ENCODE measurements at regions not wholly inside any gene's neighbourhood (a gene's known extent, or its start where the extent isn't known, plus 50 kb on each side); places are given as distances from the start of the nearest gene placed in this dataset.

- Histone ChIP-seq H3K9me3 (no peaks in the 10 kb centered on the region), H3K27ac (no peak overlapping the region), H3K36me3 (no peaks in the 10 kb centered on the region), H3K4me3 (no peak overlapping the region), H3K27me3 (peaks cover 4% of the 10 kb centered on the region), H3K4me1 (no peaks in the 10 kb centered on the region)
- no peak for DNase-seq (ENCODE audit: low spot score in 2 of 2)
- WGBS: 98% methylated on average over 9 of the region's 9 CpGs
- TF ChIP-seq EP300 (IDR thresholded peaks at IDR 0.05): no peak
- no peak for TF ChIP-seq POLR2AphosphoS5 (IDR thresholded peaks at IDR 0.05)
- TF ChIP-seq, protein P1, sequence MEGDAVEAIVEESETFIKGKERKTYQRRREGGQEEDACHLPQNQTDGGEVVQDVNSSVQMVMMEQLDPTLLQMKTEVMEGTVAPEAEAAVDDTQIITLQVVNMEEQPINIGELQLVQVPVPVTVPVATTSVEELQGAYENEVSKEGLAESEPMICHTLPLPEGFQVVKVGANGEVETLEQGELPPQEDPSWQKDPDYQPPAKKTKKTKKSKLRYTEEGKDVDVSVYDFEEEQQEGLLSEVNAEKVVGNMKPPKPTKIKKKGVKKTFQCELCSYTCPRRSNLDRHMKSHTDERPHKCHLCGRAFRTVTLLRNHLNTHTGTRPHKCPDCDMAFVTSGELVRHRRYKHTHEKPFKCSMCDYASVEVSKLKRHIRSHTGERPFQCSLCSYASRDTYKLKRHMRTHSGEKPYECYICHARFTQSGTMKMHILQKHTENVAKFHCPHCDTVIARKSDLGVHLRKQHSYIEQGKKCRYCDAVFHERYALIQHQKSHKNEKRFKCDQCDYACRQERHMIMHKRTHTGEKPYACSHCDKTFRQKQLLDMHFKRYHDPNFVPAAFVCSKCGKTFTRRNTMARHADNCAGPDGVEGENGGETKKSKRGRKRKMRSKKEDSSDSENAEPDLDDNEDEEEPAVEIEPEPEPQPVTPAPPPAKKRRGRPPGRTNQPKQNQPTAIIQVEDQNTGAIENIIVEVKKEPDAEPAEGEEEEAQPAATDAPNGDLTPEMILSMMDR (IDR thresholded peaks at IDR 0.05): no peak
- no peak for TF ChIP-seq POLR2A (IDR thresholded peaks at IDR 0.05)
Observed at GRCh38 chr6:43859213-43859612, 89.2 kb downstream of the VEGFA start.

GRCh38 chr6:43858161-43859153, 88.4 kb downstream of the VEGFA start:
- 81% methylated on average over 8 of the region's 11 CpGs for WGBS
- Histone ChIP-seq H3K4me1 (no peaks in the 10 kb centered on the region), H3K9me3 (no peaks in the 10 kb centered on the region), H3K4me3 (no peak overlapping the region), H3K36me3 (no peaks in the 10 kb centered on the region), H3K27me3 (no peaks in the 10 kb centered on the region), H3K27ac (no peak overlapping the region)
- TF ChIP-seq, protein P1 (IDR thresholded peaks at IDR 0.05): no peak
- TF ChIP-seq EP300 (IDR thresholded peaks at IDR 0.05) (no peak), POLR2A (IDR thresholded peaks at IDR 0.05) (no peak), POLR2AphosphoS5 (IDR thresholded peaks at IDR 0.05) (no peak)
- DNase-seq (ENCODE audit: low spot score in 2 of 2): no peak

DNA sequence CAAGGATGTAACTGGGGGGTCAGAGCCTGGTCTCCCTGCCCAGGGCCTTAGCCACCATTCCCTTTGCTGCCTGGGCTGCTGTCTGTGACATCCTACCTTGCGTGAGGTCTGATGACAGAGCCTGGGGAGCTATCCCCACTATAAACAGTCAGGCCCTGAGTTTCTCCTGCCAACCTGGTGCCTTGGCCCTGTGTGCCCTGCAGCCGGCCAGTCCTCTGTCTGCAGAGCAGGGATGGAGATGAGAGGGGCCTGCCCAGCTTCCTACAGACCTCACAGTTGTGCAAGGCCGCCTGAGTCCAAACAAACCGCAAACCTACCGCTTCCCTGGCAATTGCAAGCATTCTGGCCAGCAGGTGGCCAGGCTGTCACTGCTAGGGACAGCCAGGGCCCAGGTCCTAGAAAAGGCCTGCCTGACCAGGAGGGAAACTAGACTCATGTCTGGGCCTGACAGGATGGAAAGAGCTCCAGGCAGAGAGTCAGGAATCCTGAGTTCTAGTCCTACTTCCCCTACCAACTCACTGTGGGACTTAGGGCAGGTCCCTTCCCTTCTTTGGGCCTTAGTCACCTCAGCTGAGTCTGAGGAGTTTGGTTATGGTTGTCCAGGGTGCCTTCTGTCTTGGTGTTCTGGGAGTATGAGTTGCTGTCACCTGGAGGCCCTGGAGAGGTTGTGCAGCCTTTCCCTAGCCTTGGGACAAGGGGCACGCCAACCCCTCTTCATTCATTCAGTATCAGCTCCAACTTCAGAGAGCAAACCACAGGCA, 86.2 kb downstream of the VEGFA start:
- Histone ChIP-seq H3K36me3 (no peaks in the 10 kb centered on the region), H3K4me1 (no peaks in the 10 kb centered on the region), H3K4me3 (no peak overlapping the region), H3K27me3 (no peaks in the 10 kb centered on the region), H3K27ac (no peak overlapping the region), H3K9me3 (no peaks in the 10 kb centered on the region)
- no peak for DNase-seq (ENCODE audit: low spot score in 2 of 2)
- 91% methylated on average over 6 of the region's 6 CpGs for WGBS
- TF ChIP-seq, protein P1 (IDR thresholded peaks at IDR 0.05): no peak
- TF ChIP-seq POLR2A (IDR thresholded peaks at IDR 0.05): no peak
- TF ChIP-seq POLR2AphosphoS5 (IDR thresholded peaks at IDR 0.05): no peak
- TF ChIP-seq EP300 (IDR thresholded peaks at IDR 0.05): no peak

DNA sequence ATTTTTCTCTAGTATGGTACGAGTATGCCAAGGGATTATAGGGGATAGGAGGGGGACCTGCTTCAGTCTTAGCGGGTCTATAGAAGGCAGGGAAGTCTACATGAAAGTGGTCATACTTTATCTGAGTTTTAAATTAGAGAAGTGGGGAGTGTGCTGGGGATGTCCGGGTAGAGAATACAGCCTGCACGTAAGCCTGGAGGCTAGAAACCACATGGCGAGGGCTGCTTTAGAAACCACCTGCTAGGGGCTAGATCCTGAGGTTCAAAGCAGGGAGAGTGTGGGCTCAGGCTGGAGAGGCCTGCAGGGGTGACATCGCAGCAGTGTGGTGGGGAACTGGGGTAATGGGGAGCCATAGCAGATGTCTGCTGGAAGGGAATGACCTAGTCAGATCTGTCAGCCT, 85.2 kb downstream of the VEGFA start:
- Histone ChIP-seq H3K27ac (no peak overlapping the region), H3K9me3 (no peaks in the 10 kb centered on the region), H3K27me3 (no peaks in the 10 kb centered on the region), H3K4me1 (no peaks in the 10 kb centered on the region), H3K4me3 (no peak overlapping the region), H3K36me3 (no peaks in the 10 kb centered on the region)
- TF ChIP-seq, protein P1 (IDR thresholded peaks at IDR 0.05): no peak
- no peak for TF ChIP-seq POLR2AphosphoS5 (IDR thresholded peaks at IDR 0.05)
- no peak for DNase-seq (ENCODE audit: low spot score in 2 of 2)
- 88% methylated on average over 6 of the region's 6 CpGs for WGBS

GRCh38 chr6:43853066-43853650, 83.1 kb downstream of the VEGFA start:
- Histone ChIP-seq H3K9me3 (no peaks in the 10 kb centered on the region), H3K4me1 (no peaks in the 10 kb centered on the region), H3K27me3 (no peaks in the 10 kb centered on the region), H3K27ac (no peak overlapping the region), H3K4me3 (no peak overlapping the region), H3K36me3 (no peaks in the 10 kb centered on the region)
- WGBS: 93% methylated on average over 4 of the region's 5 CpGs
- DNase-seq (ENCODE audit: low spot score in 2 of 2): no peak
- TF ChIP-seq POLR2A (IDR thresholded peaks at IDR 0.05) (no peak), EP300 (IDR thresholded peaks at IDR 0.05) (no peak), POLR2AphosphoS5 (IDR thresholded peaks at IDR 0.05) (no peak)
- TF ChIP-seq, protein P1 (IDR thresholded peaks at IDR 0.05): no peak
